ENCODE measurements at regions not wholly inside any gene's neighbourhood (a gene's known extent, or its start where the extent isn't known, plus 50 kb on each side); places are given as distances from the start of the nearest gene placed in this dataset.

DNA sequence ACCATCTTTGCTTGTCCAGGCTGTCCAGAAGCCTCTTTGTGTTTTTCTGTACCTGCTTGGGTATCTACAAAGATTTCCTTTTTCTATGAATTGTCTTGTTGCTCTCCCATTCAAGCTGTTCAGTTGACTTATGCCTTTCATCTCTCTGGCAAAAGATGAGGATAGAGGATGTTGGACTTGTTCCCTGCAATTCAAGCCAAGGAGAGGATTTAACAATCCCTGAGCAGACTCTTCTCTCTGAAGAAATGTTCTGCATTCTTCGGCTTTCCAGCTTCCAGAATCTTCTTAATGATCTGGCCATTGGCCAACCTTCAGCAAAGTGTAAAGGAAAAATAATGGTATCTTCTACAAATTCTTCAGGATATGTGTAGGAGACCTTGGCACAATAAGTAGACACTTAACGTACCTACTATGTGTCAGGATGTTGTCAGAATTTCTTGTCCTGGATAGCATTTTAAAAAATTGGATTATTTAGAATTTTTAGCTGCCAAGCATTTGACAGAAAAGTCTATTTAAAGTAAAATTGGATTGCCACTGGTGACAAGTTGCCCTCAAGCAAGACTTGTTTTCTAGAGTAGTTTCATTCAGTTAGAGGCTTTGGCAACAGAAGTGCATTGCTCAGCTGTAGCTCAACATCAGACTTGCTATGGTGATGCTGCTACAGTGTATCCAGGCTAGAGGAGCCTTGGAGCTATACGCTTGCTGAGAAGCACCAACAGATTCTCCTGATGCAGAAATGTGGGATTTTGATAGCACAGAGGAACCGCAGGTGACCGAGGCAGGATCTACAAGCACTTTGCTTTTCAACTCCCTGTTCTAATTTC, 455.7 kb downstream of the SUCLA2 start:
- TF ChIP-seq, protein P1, sequence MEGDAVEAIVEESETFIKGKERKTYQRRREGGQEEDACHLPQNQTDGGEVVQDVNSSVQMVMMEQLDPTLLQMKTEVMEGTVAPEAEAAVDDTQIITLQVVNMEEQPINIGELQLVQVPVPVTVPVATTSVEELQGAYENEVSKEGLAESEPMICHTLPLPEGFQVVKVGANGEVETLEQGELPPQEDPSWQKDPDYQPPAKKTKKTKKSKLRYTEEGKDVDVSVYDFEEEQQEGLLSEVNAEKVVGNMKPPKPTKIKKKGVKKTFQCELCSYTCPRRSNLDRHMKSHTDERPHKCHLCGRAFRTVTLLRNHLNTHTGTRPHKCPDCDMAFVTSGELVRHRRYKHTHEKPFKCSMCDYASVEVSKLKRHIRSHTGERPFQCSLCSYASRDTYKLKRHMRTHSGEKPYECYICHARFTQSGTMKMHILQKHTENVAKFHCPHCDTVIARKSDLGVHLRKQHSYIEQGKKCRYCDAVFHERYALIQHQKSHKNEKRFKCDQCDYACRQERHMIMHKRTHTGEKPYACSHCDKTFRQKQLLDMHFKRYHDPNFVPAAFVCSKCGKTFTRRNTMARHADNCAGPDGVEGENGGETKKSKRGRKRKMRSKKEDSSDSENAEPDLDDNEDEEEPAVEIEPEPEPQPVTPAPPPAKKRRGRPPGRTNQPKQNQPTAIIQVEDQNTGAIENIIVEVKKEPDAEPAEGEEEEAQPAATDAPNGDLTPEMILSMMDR (conservative IDR thresholded peaks at IDR 0.05), result no peak
- Mint-ChIP-seq H3K36me3 (ENCODE audit: low read depth) (no peaks in the 10 kb centered on the region), H3K9me3 (no peaks in the 10 kb centered on the region), H3K27me3 (ENCODE audit: low read depth) (no peaks in the 10 kb centered on the region), H3K4me1 (no peaks in the 10 kb centered on the region), H3K27ac (ENCODE audit: unreplicated experiment) (no peak overlapping the region), H3K4me3 (no peak overlapping the region)
- no peak for DNase-seq (ENCODE audit: low read depth, low spot score)

DNA sequence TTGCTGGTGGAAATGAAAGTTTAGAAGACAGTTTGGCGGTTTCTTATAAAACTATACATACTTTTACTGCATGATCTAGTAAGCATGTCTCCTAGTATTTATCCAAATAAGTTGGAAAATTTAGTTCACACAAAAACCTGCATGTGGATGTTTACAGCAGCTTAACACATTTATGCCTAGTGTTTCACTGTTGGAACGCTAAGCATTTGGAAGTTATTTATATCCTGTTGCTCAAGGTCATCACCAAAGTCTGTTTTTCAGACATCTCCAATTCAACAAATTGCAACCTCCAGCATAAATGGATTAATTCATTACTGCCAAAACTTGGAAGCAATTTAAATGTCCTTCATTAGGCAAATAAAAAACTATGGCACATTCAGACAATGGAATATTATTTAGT, 461.8 kb downstream of the SUCLA2 start:
- Mint-ChIP-seq H3K36me3 (ENCODE audit: low read depth) (peaks cover 3% of the 10 kb centered on the region), H3K9me3 (peaks cover 3% of the 10 kb centered on the region), H3K4me1 (no peaks in the 10 kb centered on the region), H3K4me3 (no peak overlapping the region), H3K27ac (ENCODE audit: unreplicated experiment) (no peak overlapping the region), H3K27me3 (ENCODE audit: low read depth) (no peaks in the 10 kb centered on the region)
- TF ChIP-seq, protein P1 (conservative IDR thresholded peaks at IDR 0.05), result no peak
- DNase-seq (ENCODE audit: low read depth, low spot score), result no peak

DNA sequence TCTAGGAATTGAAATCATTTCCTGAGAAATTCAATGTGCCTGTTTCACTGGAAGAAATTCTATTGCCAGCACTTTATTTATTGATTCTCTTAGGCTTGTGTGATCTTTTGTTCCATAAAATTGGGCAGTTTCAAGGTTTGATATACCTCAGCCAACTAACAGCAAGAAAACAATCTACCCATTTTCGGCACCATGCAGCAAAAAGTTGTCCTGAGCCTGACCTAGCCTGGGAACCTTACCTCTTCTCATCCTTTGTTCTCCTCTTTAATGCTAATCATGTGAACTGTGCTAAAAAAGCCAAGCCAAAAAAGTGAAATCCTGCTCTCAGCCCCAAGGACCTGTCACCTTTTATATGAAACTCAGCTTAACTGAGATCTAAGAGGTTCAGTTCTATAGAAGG, 477.3 kb downstream of the SUCLA2 start:
- H3K27ac Mint-ChIP-seq (ENCODE audit: unreplicated experiment), result no peak overlapping the region
- H3K36me3 Mint-ChIP-seq (ENCODE audit: low read depth), result no peaks in the 10 kb centered on the region
- H3K9me3 Mint-ChIP-seq, result no peaks in the 10 kb centered on the region
- no peaks in the 10 kb centered on the region for H3K27me3 Mint-ChIP-seq (ENCODE audit: low read depth)
- TF ChIP-seq, protein P1 (conservative IDR thresholded peaks at IDR 0.05), result no peak
- no peak overlapping the region for H3K4me3 Mint-ChIP-seq
- DNase-seq (ENCODE audit: low read depth, low spot score), result no peak
- H3K4me1 Mint-ChIP-seq, result peaks cover 20% of the 10 kb centered on the region

DNA sequence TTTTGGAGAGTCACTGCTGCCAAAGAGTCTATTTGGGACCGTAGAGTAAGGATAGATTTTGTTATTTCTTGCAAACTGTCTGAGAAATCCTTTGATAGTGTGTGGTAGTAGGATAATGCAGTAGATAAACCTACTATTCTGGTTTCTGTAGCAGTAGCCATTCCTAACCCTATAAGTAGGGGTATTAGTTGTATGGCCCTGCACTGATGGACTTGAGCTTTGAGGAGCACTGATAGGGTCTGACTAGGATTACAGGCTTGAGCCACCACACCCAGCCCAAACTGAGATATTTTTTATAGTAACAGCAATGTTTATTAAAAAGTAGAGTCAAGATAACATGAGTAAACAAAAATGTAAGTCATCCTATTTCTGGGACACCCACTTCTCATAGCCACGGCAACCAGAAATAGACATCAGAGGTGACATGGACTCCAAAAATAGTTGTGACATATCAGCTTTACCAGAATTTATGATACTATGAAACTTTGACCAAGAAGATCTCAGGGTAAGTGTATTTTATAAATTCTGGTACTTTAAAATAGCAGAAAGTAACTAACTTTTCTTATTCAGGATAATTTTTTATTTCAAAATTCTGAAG, 479.1 kb downstream of the SUCLA2 start:
- H3K27ac Mint-ChIP-seq (ENCODE audit: unreplicated experiment), result no peak overlapping the region
- no peaks in the 10 kb centered on the region for H3K9me3 Mint-ChIP-seq
- H3K4me3 Mint-ChIP-seq, result no peak overlapping the region
- TF ChIP-seq, protein P1 (conservative IDR thresholded peaks at IDR 0.05), result no peak
- no peak for DNase-seq (ENCODE audit: low read depth, low spot score)
- peaks cover 20% of the 10 kb centered on the region for H3K4me1 Mint-ChIP-seq
- no peaks in the 10 kb centered on the region for H3K27me3 Mint-ChIP-seq (ENCODE audit: low read depth)
- H3K36me3 Mint-ChIP-seq (ENCODE audit: low read depth), result no peaks in the 10 kb centered on the region

DNA sequence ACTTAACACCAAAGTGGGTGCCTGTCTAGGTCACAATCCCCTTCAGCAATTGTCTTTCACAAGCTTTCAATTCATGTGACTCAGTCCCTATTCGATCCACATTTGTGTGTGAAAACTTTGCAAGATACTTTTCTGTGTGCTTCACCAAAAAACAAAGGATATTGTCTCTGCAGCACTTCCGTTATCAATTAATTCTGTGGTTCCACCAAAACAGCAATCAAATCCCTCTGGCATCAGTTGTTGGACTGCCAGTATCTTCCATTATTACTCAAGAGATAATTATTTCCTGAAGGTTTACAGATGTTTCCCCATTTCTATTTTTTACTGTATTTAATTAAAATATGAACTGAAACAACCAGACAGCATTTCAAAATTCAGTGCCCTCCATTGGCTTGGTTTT, 481.4 kb downstream of the SUCLA2 start:
- Mint-ChIP-seq H3K9me3 (peaks cover 12% of the 10 kb centered on the region), H3K36me3 (ENCODE audit: low read depth) (peaks cover 6% of the 10 kb centered on the region), H3K27ac (ENCODE audit: unreplicated experiment) (no peak overlapping the region), H3K4me3 (no peak overlapping the region), H3K4me1 (peaks cover 17% of the 10 kb centered on the region), H3K27me3 (ENCODE audit: low read depth) (no peaks in the 10 kb centered on the region)
- TF ChIP-seq, protein P1 (conservative IDR thresholded peaks at IDR 0.05), result no peak
- DNase-seq (ENCODE audit: low read depth, low spot score), result no peak

All from neural crest cell (in vitro differentiated cells).